Transverse colon (tissue), 4 donors: ENCODE measurements at regions not wholly inside any gene's neighbourhood (a gene's known extent, or its start where the extent isn't known, plus 50 kb on each side); places are given as distances from the start of the nearest gene placed in this dataset.

ENCODE experiments used
- DNase-seq: peaks from one replicate; pipeline ENCODE4 v3.0.0-alpha.2; 2019
- H3K27ac ChIP-seq, 4 donors: fragments of 200-600 bp; sonication (generic); 2 replicates each; pipeline ENCODE4 v1.5.1; 2016 to 2018; ENCODE audit warnings: inconsistent platforms in 4 of 4
- H3K27me3 ChIP-seq: fragments of 200-600 bp; sonication (generic); 2 replicates; pipeline ENCODE4 v1.5.1; 2017; ENCODE audit warnings: inconsistent platforms
- H3K36me3 ChIP-seq, 4 donors: fragments of 200-600 bp; sonication (generic); 2 replicates each; pipeline ENCODE4 v1.5.1; 2017 to 2019; ENCODE audit warnings: inconsistent platforms in 4 of 4
- H3K4me1 ChIP-seq, 4 donors: fragments of 200-600 bp; sonication (generic); 2 replicates each; pipeline ENCODE4 v1.5.1; 2017 to 2020; ENCODE audit warnings: inconsistent platforms in 4 of 4
- H3K4me3 ChIP-seq, 4 donors: fragments of 200-600 bp; sonication (generic); 1 replicate in 1 of 4; 2 replicates in 3 of 4; pipeline versions ENCODE4 v1.5.1 to v1.6.1; 2017 to 2019; ENCODE audit warnings: inconsistent platforms in 4 of 4
- H3K9me3 ChIP-seq, 2 donors: fragments of 200-600 bp; sonication (generic); 2 replicates each; pipeline ENCODE4 v1.5.1; 2017 to 2019; ENCODE audit warnings: inconsistent platforms in 2 of 2
- EP300 ChIP-seq: sonication (generic); formaldehyde crosslinking; IDR thresholded peaks from one replicate; pipeline ENCODE4 v1.6.1; 2017; ENCODE audit warnings: antibody characterized with exemption, low read depth
- POLR2A ChIP-seq: fragments of 450-650 bp; IDR thresholded peaks from one replicate; pipeline ENCODE4 v1.6.1; 2016; ENCODE audit warnings: antibody characterized with exemption, mild to moderate bottlenecking, moderate library complexity
- POLR2AphosphoS5 ChIP-seq, 3 donors: sonication (generic); formaldehyde crosslinking; IDR thresholded peaks; one replicate each; pipeline ENCODE4 v1.6.1; 2016; ENCODE audit warnings: antibody characterized with exemption in 3 of 3
- WGBS, 2 donors: methylation state at CpG; one replicate each; pipeline ENCODE4 v1.1.5; 2018; ENCODE audit warnings: low coverage in 1 of 2; 5-methylcytosine and 5-hydroxymethylcytosine counted together
- in situ Hi-C, 4 donors: fragments of 200-750 bp; cut with MboI; loops; one replicate each; pipeline versions ENCODE4 v1.15.0 to v1.15.1; 2017; ENCODE audit warnings: low sequenced_read_pairs in 3 of 4, low pct_ligation_motif_present in 1 of 4, low pct_unique_long_range_greater_than_20kb in 1 of 4
- intact Hi-C: fragments of 100-400 bp; cut with DNase I; formaldehyde crosslinking; loops from one replicate; pipeline ENCODE4 v1.15.1; 2023; ENCODE audit warnings: low total_unique reads
- TF ChIP-seq, protein P1 (sequence below), 5 experiments: fragments of 200-600 bp in 3 of 5; fragments of 450-650 bp in 2 of 5; sonication (generic) in 3 of 5; IDR thresholded peaks; 1 replicate in 2 of 5; 2 replicates in 3 of 5; pipeline ENCODE4 v1.5.1; 2016 to 2017; ENCODE audit warnings: antibody characterized with exemption in 5 of 5, inconsistent platforms in 3 of 5, mild to moderate bottlenecking in 2 of 5, moderate library complexity in 1 of 5

DNA sequence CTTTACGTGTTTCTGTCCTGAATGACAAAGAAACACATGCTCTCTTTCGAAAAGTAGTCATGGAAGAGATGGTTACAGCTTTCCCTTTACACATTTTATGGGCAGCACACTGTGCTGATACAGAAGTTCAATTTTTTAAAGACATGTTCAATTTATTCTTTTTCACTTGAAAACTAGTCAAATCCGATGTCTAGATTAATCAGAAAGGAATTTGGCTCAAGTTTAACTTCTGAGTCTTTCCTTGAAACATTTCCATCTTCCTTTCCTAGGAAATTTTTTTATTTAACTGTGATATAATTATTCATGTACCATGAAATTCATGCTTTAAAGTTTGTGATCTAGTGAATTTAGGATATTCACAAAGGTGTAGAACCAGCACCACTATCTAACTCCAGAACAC, 360.1 kb downstream of the TNS3 start:
- in situ Hi-C loops = no loop called here
- Histone ChIP-seq H3K4me1 (peaks cover 0 to 2% (median 0%) of the 10 kb centered on the region in 4 donors), H3K4me3 (no peak overlapping the region), H3K36me3 (no peaks in the 10 kb centered on the region), H3K27me3 (no peaks in the 10 kb centered on the region), H3K27ac (no peak overlapping the region), H3K9me3 (no peaks in the 10 kb centered on the region)
- intact Hi-C loops = no loop called here
- DNase-seq = no peak
- 67 to 83% methylated on average over 3 of the region's 3 CpGs for WGBS, 2 donors
- TF ChIP-seq EP300 (no peak), POLR2A (no peak), POLR2AphosphoS5 (IDR thresholded peaks at IDR 0.05) (no peak)
- TF ChIP-seq, protein P1, sequence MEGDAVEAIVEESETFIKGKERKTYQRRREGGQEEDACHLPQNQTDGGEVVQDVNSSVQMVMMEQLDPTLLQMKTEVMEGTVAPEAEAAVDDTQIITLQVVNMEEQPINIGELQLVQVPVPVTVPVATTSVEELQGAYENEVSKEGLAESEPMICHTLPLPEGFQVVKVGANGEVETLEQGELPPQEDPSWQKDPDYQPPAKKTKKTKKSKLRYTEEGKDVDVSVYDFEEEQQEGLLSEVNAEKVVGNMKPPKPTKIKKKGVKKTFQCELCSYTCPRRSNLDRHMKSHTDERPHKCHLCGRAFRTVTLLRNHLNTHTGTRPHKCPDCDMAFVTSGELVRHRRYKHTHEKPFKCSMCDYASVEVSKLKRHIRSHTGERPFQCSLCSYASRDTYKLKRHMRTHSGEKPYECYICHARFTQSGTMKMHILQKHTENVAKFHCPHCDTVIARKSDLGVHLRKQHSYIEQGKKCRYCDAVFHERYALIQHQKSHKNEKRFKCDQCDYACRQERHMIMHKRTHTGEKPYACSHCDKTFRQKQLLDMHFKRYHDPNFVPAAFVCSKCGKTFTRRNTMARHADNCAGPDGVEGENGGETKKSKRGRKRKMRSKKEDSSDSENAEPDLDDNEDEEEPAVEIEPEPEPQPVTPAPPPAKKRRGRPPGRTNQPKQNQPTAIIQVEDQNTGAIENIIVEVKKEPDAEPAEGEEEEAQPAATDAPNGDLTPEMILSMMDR (IDR thresholded peaks at IDR 0.05) = no peak

DNA sequence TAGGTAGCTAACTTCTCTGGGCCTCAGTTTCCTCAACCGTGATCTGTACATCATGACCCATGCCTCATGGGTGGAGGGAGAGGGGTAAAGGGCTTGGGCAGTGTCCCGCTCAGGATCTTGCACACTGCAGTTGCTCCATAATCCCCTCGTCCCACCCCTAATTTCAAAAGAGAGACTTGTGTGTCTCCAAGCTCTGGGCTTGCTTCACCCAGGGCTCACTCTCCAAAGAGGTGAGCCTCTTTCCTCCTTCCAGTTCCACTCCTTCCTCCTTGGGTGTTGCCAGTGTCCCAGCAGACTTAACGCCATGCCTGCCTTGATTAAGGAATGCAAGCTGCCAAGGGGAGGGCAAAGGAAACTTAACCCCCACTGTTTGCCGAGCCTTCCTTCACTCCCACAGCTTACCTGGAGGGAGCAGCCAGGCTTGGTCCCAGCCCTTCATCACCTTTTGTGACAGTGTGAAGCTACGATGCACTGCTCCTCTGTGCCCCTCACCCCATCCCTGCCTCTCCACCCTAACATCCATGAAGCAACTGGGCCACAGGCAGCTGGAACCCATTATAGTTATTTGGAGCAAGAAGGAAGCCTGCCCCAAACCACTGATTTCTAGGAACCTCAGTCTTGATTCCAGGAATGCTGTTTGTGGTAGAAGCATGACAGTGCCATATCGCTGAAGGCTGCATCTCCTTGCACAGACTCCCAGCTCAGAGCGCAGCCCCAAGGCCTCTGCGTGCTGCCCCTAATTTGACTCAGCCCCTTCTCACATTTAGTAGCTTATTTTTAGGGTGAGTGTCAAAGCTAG, 363.3 kb downstream of the TNS3 start:
- no peak overlapping the region for H3K27ac ChIP-seq
- intact Hi-C loops (no loop called here), in situ Hi-C loops (no loop called here)
- no peaks in the 10 kb centered on the region for H3K27me3 ChIP-seq
- TF ChIP-seq EP300 (no peak), POLR2A (no peak), POLR2AphosphoS5 (IDR thresholded peaks at IDR 0.05) (no peak)
- TF ChIP-seq, protein P1 (IDR thresholded peaks at IDR 0.05) = no peak
- no peak overlapping the region for H3K4me3 ChIP-seq
- H3K4me1 ChIP-seq = peaks cover 0 to 7% (median 3%) of the 10 kb centered on the region in 4 donors
- WGBS, 2 donors = 65 to 80% methylated on average over 4 to 9 of the region's 9 CpGs
- H3K36me3 ChIP-seq = no peaks in the 10 kb centered on the region
- no peaks in the 10 kb centered on the region for H3K9me3 ChIP-seq
- DNase-seq = no peak

DNA sequence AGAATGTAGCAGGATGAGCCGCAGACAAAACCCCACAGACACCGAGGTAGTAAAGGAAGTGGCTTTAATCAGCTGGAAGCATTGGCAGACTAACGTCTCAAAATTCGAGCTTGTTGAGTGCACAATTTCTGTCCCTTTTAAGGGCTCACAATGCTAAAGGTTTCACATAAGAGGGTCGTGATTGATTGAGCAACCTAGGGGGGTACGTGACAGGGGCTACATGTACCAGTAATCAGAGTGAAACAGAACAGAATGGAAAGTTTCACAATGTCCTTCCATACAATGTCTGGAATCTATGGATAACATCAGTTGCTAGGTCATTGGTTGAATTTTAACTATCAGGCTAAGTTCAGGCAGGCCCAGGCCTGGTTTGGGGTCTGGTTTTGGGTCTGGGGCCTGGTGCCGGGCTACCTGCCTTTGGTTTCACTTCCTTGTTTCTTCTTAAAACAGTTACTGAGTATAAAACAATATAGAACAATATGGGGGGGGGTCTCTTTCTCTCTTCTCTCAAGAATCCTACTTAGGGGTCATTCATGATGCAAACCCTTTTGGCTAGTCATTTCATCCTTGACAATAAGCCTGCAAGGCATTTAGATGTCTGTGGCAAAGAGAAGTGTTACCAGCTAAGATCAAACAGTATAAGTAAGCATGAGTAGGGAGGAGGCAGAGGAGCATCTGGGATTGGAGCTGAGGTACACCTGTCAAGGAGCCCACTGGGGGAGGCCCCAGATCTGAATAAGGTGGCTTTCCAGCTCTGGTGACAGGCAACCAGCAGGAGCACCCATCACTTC, 364.1 kb downstream of the TNS3 start:
- no peak overlapping the region for H3K27ac ChIP-seq
- H3K9me3 ChIP-seq = no peaks in the 10 kb centered on the region
- TF ChIP-seq, protein P1 (IDR thresholded peaks at IDR 0.05) = no peak
- TF ChIP-seq POLR2A (no peak), EP300 (no peak), POLR2AphosphoS5 (IDR thresholded peaks at IDR 0.05) (no peak)
- no peak overlapping the region for H3K4me3 ChIP-seq
- H3K27me3 ChIP-seq = no peaks in the 10 kb centered on the region
- intact Hi-C loops (no loop called here), in situ Hi-C loops (no loop called here)
- 80 to 96% methylated on average over 3 to 7 of the region's 7 CpGs for WGBS, 2 donors
- DNase-seq = no peak
- H3K4me1 ChIP-seq = peaks cover 0 to 7% (median 3%) of the 10 kb centered on the region in 4 donors
- no peaks in the 10 kb centered on the region for H3K36me3 ChIP-seq

DNA sequence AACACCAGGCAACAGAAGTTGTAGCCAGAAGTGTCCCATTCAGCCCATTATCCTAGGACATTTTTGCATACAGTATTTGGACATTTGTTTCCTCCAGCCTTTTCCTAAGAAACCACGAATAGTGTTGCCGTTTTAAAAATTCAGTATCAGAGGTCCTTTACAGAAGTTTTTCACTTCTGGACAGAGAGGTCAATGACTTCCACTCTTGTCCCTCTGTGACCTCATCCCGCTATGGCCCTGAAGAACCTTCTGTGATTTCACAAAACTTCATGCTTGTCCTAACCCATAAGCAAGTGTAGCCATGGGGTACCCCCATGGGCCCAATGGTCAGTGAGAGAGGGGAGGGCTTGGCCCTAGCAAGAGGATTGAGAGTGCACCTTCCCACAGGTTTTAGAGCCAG, 364.8 kb downstream of the TNS3 start:
- H3K4me1 ChIP-seq = peaks cover 0 to 7% (median 3%) of the 10 kb centered on the region in 4 donors
- 82 to 86% methylated on average over 3 of the region's 3 CpGs for WGBS, 2 donors
- H3K9me3 ChIP-seq = no peaks in the 10 kb centered on the region
- H3K4me3 ChIP-seq = no peak overlapping the region
- H3K27me3 ChIP-seq = no peaks in the 10 kb centered on the region
- TF ChIP-seq EP300 = no peak
- TF ChIP-seq, protein P1 (IDR thresholded peaks at IDR 0.05) = no peak
- no peaks in the 10 kb centered on the region for H3K36me3 ChIP-seq
- intact Hi-C loops = no loop called here
- no peak for DNase-seq
- H3K27ac ChIP-seq = no peak overlapping the region
- in situ Hi-C loops = no loop called here
